ENCODE measurements at regions not wholly inside any gene's neighbourhood (a gene's known extent, or its start where the extent isn't known, plus 50 kb on each side); places are given as distances from the start of the nearest gene placed in this dataset.

GRCh38 chr2:195406886-195407603 lies 250.0 kb upstream of the SLC39A10 start:
- CTCF ChIA-PET = no interaction called here
- Histone ChIP-seq H3K79me2 (ENCODE audit: control insufficient read depth, insufficient read depth, low read length) (no peaks in the 10 kb centered on the region), H3K4me2 (ENCODE audit: insufficient read depth, low read length) (no peak overlapping the region), H3K36me3 (ENCODE audit: control insufficient read depth in 2 of 2, extremely low read depth in 1 of 2, insufficient read depth in 2 of 2, low read length in 2 of 2) (no peaks in the 10 kb centered on the region), H3K4me1 (ENCODE audit: control insufficient read depth, extremely low read depth, insufficient read depth, low read length) (no peaks in the 10 kb centered on the region), H3K9ac (replicated peaks; ENCODE audit: extremely low read depth, insufficient read depth, low read length) (no peak overlapping the region), H2AFZ (ENCODE audit: low read depth, low read length) (no peak overlapping the region), H3K27me3 (ENCODE audit: control insufficient read depth in 2 of 2, insufficient read depth in 2 of 2, low read length in 2 of 2) (peaks cover 0 to 2% of the 10 kb centered on the region in 2 experiments), H3K9me1 (replicated peaks; ENCODE audit: control insufficient read depth, extremely low read depth, insufficient read depth, low read length) (no peaks in the 10 kb centered on the region), H3K27ac (ENCODE audit: insufficient read depth, low read depth, low read length) (no peak overlapping the region), H3K4me3 (replicated peaks in 1 of 3; ENCODE audit: insufficient read depth in 1 of 3, low read depth in 1 of 3, low read length in 3 of 3) (no peak overlapping the region), H3K9me3 (replicated peaks; ENCODE audit: control insufficient read depth, insufficient read depth, low read length) (no peaks in the 10 kb centered on the region), H4K20me1 (replicated peaks; ENCODE audit: control insufficient read depth, extremely low read depth, insufficient read depth, low read length) (no peaks in the 10 kb centered on the region)
- DNase-seq (ENCODE audit: low read depth, low spot score) (no peak), FAIRE-seq (no peak)
- TF ChIP-seq JUN (IDR thresholded peaks at IDR 0.05; ENCODE audit: borderline replicate concordance, insufficient read depth, insufficient read length, low read depth) (no peak), MAX (IDR thresholded peaks at IDR 0.05; ENCODE audit: insufficient read depth, insufficient read length) (no peak), POLR2A (IDR thresholded peaks at IDR 0.05; ENCODE audit: low read depth, low read length) (no peak), EZH2 (IDR thresholded peaks at IDR 0.05; ENCODE audit: borderline replicate concordance, low read depth, low read length, severe bottlenecking) (no peak), POLR2AphosphoS5 (IDR thresholded peaks at IDR 0.05; ENCODE audit: insufficient read depth, low read depth, low read length) (no peak), GATA2 (IDR thresholded peaks at IDR 0.05; ENCODE audit: insufficient read depth, insufficient read length, low read depth, low read length) (no peak), FOS (IDR thresholded peaks at IDR 0.05; ENCODE audit: borderline replicate concordance, insufficient read depth, low read length) (no peak), MYC (IDR thresholded peaks at IDR 0.05; ENCODE audit: low read depth, low read length) (no peak), CTCF (IDR thresholded peaks at IDR 0.05; ENCODE audit: extremely low read depth in 1 of 2, insufficient read depth in 1 of 2, low read depth in 1 of 2, low read length in 2 of 2) (no peak)
- intact Hi-C loops (cut with micrococcal nuclease) (no loop called here), dilution Hi-C loops (cut with MboI; ENCODE audit: extremely low pct_ligation_motif_present, low sequenced_read_pairs) (no loop called here)
- POLR2A ChIA-PET = no interaction called here
- no TSS peak for BruUV-seq (replicated peaks)

Measured in endothelial cell of umbilical vein (primary cell).